Omental fat pad (tissue), 3 donors: ENCODE measurements at regions not wholly inside any gene's neighbourhood (a gene's known extent, or its start where the extent isn't known, plus 50 kb on each side); places are given as distances from the start of the nearest gene placed in this dataset.
"Not testable (repeated sequence)": the region's sequence is repeated elsewhere in the genome, so short reads cannot be mapped to it uniquely, and the experiment has no call there.

ENCODE experiments used
- ATAC-seq: fragments of 150-250 bp; one replicate; pipeline ENCODE4 v1.9.1; 2016; ENCODE audit warnings: mild to moderate bottlenecking, moderate library complexity; ENCODE audit not compliant: low FRiP score
- DNase-seq: peaks from one replicate; pipeline ENCODE4 v3.0.0-alpha.2; 2019; ENCODE audit warnings: low spot score
- TF ChIP-seq, protein P1 (sequence below), 3 donors: fragments of 450-650 bp; IDR thresholded peaks; one replicate each; pipeline ENCODE4 v1.5.1; 2016 to 2017; ENCODE audit warnings: antibody characterized with exemption in 3 of 3, mild to moderate bottlenecking in 3 of 3, moderate library complexity in 2 of 3

DNA sequence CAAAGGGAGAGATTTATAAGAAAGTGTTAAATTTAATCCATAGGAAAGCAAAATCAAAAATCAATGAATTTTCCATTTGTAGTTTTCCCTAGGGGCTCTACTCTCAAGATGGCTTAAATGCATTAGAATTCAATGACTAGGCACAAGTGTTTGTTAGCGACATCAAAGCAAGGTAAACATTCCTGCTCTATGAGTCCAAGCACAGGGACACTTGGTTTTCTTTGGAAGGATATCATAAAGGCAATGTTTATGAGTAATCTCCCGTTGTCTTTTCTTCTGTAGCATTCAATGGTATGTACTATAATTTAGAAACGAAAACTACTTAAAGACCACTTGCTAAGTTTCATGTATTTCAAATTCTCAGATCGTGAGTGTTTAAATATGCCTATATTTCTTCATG lies 54.8 kb upstream of the ZNF717 start:
- ATAC-seq, DNase-seq: not testable (repeated sequence)

DNA sequence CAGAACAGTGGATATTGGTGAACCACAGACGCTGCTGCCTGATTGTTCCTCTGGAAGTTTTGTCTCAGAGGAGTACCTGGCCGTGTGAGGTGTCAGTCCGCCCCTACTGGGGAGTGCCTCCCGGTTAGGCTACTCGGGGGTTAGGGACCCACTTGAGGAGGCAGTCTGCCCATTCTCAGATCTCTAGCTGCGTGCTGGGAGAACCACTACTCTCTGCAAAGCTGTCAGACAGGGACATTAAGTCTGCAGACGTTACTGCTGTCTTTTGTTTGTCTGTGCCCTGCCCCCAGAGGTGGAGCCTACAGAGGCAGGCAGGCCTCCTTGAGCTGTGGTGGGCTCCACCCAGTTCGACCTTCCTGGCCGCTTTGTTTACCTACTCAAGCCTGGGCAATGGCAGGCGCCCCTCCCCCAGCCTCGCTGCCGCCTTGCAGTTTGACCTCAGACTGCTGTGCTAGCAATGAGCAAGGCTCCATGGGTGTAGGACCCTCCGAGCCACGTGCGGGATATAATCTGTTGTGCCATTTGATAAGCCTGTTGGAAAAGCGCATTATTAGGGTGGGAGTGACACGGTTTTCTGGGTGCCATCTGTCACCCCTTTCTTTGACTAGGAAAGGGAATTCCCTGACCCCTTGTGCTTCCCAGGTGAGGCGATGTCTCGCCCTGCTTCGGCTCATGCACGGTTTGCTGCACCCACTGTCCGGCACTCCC lies 65.1 kb upstream of the ZNF717 start:
- not testable (repeated sequence) for DNase-seq, ATAC-seq

DNA sequence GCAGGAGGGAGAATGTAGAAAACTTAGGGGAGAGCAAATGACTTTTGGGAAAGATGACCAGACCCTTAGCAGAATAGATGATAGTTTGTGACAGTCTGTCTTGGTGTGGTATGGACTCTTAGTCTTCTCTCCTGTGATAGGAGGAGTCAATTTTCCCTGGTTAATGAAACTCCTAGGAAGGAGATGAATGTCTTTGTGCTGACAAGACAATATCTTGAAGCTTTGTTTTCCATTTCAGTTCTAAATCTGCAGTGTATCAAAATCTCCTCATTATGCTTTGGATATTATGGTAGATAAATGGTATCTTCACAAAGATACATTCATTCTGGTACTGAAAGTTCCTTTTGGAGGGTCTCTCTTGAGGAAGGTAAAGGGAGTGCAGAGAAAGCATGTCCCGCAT lies 77.8 kb upstream of the ZNF717 start:
- ATAC-seq (no peak), DNase-seq (no peak)
- TF ChIP-seq, protein P1, sequence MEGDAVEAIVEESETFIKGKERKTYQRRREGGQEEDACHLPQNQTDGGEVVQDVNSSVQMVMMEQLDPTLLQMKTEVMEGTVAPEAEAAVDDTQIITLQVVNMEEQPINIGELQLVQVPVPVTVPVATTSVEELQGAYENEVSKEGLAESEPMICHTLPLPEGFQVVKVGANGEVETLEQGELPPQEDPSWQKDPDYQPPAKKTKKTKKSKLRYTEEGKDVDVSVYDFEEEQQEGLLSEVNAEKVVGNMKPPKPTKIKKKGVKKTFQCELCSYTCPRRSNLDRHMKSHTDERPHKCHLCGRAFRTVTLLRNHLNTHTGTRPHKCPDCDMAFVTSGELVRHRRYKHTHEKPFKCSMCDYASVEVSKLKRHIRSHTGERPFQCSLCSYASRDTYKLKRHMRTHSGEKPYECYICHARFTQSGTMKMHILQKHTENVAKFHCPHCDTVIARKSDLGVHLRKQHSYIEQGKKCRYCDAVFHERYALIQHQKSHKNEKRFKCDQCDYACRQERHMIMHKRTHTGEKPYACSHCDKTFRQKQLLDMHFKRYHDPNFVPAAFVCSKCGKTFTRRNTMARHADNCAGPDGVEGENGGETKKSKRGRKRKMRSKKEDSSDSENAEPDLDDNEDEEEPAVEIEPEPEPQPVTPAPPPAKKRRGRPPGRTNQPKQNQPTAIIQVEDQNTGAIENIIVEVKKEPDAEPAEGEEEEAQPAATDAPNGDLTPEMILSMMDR (IDR thresholded peaks at IDR 0.05) = no peak

DNA sequence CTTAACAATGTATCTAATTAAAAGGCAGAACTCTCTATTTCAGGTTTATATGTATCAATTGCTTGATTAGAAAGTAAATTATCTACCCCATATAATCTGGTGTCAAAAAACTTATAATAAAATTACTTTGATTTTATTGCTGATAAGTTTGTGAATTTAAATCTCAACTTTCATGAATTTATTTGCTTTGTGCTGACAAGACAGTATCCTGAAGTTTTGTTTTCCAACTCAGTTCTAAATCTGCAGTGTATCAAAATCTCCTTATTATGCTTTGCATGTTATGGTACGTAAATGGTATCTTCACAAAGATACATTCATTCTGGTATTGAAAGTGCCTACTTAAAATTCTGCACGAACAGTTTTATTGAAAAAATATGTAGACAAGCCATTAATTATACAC lies 78.5 kb upstream of the ZNF717 start:
- no peak for DNase-seq
- no peak for ATAC-seq
- TF ChIP-seq, protein P1 (IDR thresholded peaks at IDR 0.05) = no peak

DNA sequence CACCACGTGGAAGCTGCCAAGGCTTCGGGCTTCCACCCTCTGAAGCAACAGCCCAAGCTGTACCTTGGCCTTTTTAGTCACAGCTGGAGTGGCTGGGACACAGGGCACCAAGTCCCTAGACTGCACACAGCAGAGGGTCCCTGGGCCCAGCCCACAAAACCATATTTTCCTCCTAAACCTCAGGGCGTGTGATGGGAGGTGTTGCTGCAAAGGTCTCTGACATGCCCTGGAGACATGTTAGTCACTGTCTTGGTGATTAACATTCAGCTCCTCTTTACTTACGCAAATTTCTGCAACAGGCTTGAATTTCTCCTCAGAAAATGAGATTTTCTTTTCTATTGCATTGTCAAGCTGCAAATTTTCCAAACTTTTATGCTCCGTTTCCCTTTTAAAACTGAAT lies 98.4 kb upstream of the ZNF717 start:
- not testable (repeated sequence) for DNase-seq, ATAC-seq

DNA sequence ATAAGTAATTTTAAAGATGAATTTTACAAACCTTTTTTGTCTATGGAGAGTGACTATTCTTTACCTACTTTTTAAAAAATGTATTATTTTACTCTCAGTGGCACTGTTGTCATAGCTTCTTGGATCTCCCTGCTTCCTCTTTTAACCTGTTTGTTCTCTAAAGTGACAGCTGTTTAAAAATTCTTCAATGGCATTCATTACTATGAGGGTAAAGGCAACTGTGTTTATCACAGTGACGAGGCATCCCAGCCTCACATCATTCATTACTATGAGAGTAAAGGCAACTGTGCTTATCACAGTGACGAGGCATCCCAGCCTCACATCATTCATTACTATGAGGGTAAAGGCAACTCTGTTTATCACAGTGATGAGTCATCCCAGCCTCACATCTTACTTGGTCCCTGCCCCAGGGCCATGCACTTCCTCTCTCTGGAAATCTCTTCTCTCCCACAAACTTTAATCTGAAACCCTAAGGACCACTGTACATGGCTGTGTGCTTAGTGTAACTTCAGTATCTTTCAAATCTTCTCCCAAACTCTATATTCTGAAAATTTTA lies 101.7 kb upstream of the ZNF717 start:
- TF ChIP-seq, protein P1 (IDR thresholded peaks at IDR 0.05) = no peak
- no peak for ATAC-seq
- DNase-seq = no peak

DNA sequence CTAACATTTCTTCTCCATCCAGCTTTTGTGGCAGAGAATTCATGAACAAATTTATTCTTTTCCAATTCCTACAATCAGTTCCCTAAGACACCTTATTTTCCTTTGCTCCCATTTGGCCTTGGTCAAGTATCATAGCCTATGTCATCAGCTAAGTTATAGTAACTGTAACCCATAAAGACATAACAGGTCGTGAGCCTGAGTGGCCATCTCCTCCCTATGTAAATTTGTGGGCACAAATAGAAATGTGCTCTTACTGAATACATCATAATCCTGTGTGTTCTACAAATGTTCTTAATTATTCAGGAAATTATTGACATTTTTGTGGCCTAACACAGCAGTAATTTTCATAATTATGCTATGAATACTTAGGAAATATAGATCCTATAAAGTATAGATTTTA lies 108.9 kb upstream of the ZNF717 start:
- TF ChIP-seq, protein P1 (IDR thresholded peaks at IDR 0.05) = no peak
- DNase-seq = no peak
- no peak for ATAC-seq

DNA sequence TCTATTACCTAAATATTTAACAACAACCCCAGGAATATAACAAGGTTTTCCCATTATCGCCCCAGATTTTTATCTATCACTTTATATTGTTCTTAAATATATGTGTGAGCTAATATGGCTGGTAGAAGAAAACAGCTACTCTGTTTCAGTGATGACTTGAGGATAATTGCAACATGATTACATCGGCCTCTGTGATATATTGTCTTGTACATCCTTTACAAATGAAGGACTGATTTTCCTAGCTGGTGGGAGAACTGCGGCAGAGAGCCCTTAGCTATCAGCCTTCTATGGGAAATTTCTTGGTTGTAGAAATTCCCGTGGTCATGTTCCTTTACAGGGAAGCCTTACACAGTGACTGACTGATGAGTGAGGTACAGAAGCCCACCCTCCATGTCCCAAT lies 110.9 kb upstream of the ZNF717 start:
- DNase-seq (no peak), ATAC-seq (no peak)
- TF ChIP-seq, protein P1 (IDR thresholded peaks at IDR 0.05) = no peak

DNA sequence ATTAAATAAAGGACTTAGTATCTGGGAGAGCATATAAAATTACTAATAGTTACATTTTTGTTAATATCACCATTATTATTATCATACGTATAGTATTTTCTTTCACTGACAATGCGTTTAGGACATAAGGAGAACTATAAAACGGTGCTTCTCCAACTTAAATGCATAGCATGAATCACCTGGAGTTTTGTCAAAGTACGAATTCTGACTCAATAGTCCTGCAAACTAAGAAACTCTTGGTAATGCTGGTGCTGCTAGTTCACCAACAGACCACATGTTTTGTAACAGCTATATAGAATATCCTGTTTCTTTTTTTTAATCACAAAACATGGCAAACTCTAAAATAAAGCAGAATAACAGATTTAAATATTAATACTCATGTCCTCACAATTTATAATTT lies 116.1 kb upstream of the ZNF717 start:
- not testable (repeated sequence) for ATAC-seq, DNase-seq
